ENCODE measurements at regions not wholly inside any gene's neighbourhood (a gene's known extent, or its start where the extent isn't known, plus 50 kb on each side); places are given as distances from the start of the nearest gene placed in this dataset.

DNA sequence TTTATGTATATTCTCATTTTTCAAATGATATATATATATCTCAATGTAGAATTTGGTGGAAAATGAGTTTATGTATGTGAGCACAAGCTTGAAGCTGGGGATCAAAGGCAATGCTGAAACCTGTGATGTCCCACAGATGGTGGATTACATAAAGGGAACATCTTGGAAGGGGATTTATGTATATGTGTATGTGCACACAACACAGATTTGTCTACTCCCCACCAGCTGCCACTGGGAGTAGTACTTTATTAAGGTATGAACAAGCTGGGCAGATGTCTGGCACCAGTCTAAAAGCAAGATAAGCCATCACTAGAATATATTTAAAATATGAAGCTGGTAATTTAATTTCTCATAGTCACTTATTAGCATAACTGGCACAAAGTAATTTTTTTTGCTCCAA is 895.6 kb downstream of the SLC6A15 start:
- ChIA-PET CTCF (ENCODE audit: partially characterized antibody) (no interaction called here), POLR2A (ENCODE audit: partially characterized antibody) (no interaction called here)
- Histone ChIP-seq H2BK5ac (ENCODE audit: low read depth, low read length) (no peak overlapping the region), H3K4me2 (ENCODE audit: insufficient read depth in 1 of 2, low read depth in 2 of 2, low read length in 2 of 2) (no peak overlapping the region), H3K4me3 (ENCODE audit: extremely low read depth in 1 of 4, insufficient read depth in 2 of 4, low read depth in 3 of 4, low read length in 4 of 4) (no peak overlapping the region), H3K18ac (ENCODE audit: extremely low read depth, low read length) (no peak overlapping the region), H3K79me1 (ENCODE audit: low read depth, low read length) (no peaks in the 10 kb centered on the region), H3K56ac (replicated peaks; ENCODE audit: insufficient read length, low read depth, low read length) (no peak overlapping the region), H3K79me2 (ENCODE audit: control insufficient read depth in 1 of 2, insufficient read depth in 2 of 2, low read length in 2 of 2) (no peaks in the 10 kb centered on the region), H3K36me3 (ENCODE audit: control insufficient read depth in 2 of 4, insufficient read depth in 4 of 4, low read length in 3 of 4) (no peaks in the 10 kb centered on the region), H2BK12ac (ENCODE audit: low read depth, low read length) (no peak overlapping the region), H4K91ac (replicated peaks; ENCODE audit: insufficient read length, low read length) (no peak overlapping the region), H4K8ac (ENCODE audit: extremely low read depth, insufficient read depth, low read length) (no peak overlapping the region), H3K27me3 (replicated peaks in 1 of 4; ENCODE audit: control insufficient read depth in 3 of 4, extremely low read depth in 1 of 4, insufficient read depth in 3 of 4, low read length in 3 of 4) (no peaks in the 10 kb centered on the region), H3K23me2 (ENCODE audit: low read depth, low read length) (no peaks in the 10 kb centered on the region), H2BK120ac (replicated peaks; ENCODE audit: low read depth, low read length) (no peak overlapping the region), H3K9me3 (ENCODE audit: insufficient read depth in 2 of 2, low read depth in 1 of 2, low read length in 1 of 2) (no peaks in the 10 kb centered on the region), H3K23ac (ENCODE audit: insufficient read length) (no peak overlapping the region), H3K27ac (ENCODE audit: low read depth, low read length) (no peak overlapping the region), H2BK15ac (ENCODE audit: low read length) (no peak overlapping the region), H3K4me1 (replicated peaks in 1 of 4; ENCODE audit: control insufficient read depth in 3 of 4, insufficient read depth in 4 of 4, low read length in 3 of 4) (no peaks in the 10 kb centered on the region), H4K20me1 (replicated peaks in 1 of 2; ENCODE audit: control insufficient read depth in 1 of 2, insufficient read depth in 2 of 2, low read length in 2 of 2) (no peaks in the 10 kb centered on the region), H4K5ac (ENCODE audit: insufficient read length, low read depth, low read length) (no peak overlapping the region), H2AFZ (ENCODE audit: low read length) (no peak overlapping the region), H2BK20ac (ENCODE audit: low read length) (no peak overlapping the region), H3K9ac (replicated peaks in 1 of 4; ENCODE audit: extremely low read depth in 1 of 4, low read depth in 3 of 4, low read length in 3 of 4) (no peak overlapping the region), H3K14ac (ENCODE audit: insufficient read length) (no peak overlapping the region), H2AK5ac (ENCODE audit: low read depth, low read length) (no peak overlapping the region), H3K4ac (replicated peaks; ENCODE audit: insufficient read length, low read depth, low read length) (no peak overlapping the region)
- TF ChIP-seq CHD1 (IDR thresholded peaks at IDR 0.05; ENCODE audit: low read depth, low read length) (no peak), KDM4A (IDR thresholded peaks at IDR 0.05; ENCODE audit: low read depth, low read length, severe bottlenecking) (no peak)
- no peak for DNase-seq (ENCODE audit: low read depth in 1 of 2, low spot score in 2 of 2)
- FAIRE-seq = no peak

Measured in H1 (cell line).